HepG2 (cell line): ENCODE measurements at regions not wholly inside any gene's neighbourhood (a gene's known extent, or its start where the extent isn't known, plus 50 kb on each side); places are given as distances from the start of the nearest gene placed in this dataset.

Source experiments
- CHD2 ChIP-seq: IDR thresholded peaks from 2 replicates; pipeline ENCODE4 v1.6.1; 2011; ENCODE audit warnings: low read depth, low read length, improper control_type of control experiment
- DPF2 ChIP-seq: sonication (generic); formaldehyde crosslinking; IDR thresholded peaks from 2 replicates; pipeline ENCODE4 v1.4.0; 2020; ENCODE audit warnings: mild to moderate bottlenecking, low read depth, missing genetic modification reagents, borderline replicate concordance
- FOXP1 ChIP-seq, 2 experiments: fragments of 450-650 bp in 1 of 2; IDR thresholded peaks; 2 replicates each; pipeline ENCODE4 v1.6.1; 2017 to 2018; ENCODE audit warnings: antibody characterized with exemption in 1 of 2
- PTBP1 ChIP-seq: fragments of 200-400 bp; formaldehyde crosslinking; IDR thresholded peaks from 2 replicates; pipeline ENCODE4 v1.6.1; 2018; ENCODE audit warnings: low read length, low read depth; ENCODE audit not compliant: poor library complexity, severe bottlenecking
- ZFYVE20 ChIP-seq: sonication (generic); formaldehyde crosslinking; IDR thresholded peaks from 2 replicates; pipeline ENCODE4 v1.8.0; 2023; ENCODE audit warnings: low read depth, mild to moderate bottlenecking, moderate library complexity, missing genetic modification reagents, borderline replicate concordance
- ZMYM3 ChIP-seq: sonication (generic); formaldehyde crosslinking; IDR thresholded peaks from 2 replicates; pipeline ENCODE4 v1.5.1; 2020; ENCODE audit warnings: mild to moderate bottlenecking, missing genetic modification reagents
- TF ChIP-seq, protein P1 (sequence below): sonication (generic); formaldehyde crosslinking; IDR thresholded peaks from 2 replicates; pipeline ENCODE4 v1.5.0; 2020; ENCODE audit warnings: mild to moderate bottlenecking, missing genetic modification reagents, moderate library complexity
- TF ChIP-seq, protein P2 (sequence below): sonication (generic); formaldehyde crosslinking; IDR thresholded peaks from 2 replicates; pipeline ENCODE4 v1.4.0; 2020; ENCODE audit warnings: missing genetic modification reagents

DNA sequence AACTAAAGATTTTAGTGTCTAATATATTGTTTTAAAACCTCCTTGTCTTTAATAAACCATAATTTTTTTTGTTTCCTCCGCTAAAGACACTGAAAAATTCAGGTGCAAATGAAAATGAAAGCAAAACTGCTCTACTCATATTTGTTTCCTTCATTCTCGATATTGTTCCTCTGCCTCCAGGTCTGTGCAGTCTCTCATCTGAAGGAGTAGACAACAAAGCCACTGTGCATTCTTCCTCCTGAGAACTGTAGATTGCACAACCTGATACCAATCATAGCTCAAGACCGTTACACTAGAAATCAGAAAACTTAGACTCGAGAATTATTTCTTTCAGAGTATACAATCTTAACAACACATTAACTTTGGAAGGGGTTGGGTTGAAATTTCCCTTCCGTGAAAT is 373.1 kb upstream of the CXADR start:
- TF ChIP-seq, protein P1, sequence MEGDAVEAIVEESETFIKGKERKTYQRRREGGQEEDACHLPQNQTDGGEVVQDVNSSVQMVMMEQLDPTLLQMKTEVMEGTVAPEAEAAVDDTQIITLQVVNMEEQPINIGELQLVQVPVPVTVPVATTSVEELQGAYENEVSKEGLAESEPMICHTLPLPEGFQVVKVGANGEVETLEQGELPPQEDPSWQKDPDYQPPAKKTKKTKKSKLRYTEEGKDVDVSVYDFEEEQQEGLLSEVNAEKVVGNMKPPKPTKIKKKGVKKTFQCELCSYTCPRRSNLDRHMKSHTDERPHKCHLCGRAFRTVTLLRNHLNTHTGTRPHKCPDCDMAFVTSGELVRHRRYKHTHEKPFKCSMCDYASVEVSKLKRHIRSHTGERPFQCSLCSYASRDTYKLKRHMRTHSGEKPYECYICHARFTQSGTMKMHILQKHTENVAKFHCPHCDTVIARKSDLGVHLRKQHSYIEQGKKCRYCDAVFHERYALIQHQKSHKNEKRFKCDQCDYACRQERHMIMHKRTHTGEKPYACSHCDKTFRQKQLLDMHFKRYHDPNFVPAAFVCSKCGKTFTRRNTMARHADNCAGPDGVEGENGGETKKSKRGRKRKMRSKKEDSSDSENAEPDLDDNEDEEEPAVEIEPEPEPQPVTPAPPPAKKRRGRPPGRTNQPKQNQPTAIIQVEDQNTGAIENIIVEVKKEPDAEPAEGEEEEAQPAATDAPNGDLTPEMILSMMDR (CRISPR knock-in tag), result no peak
- no peak for TF ChIP-seq ZFYVE20
- TF ChIP-seq, protein P2, sequence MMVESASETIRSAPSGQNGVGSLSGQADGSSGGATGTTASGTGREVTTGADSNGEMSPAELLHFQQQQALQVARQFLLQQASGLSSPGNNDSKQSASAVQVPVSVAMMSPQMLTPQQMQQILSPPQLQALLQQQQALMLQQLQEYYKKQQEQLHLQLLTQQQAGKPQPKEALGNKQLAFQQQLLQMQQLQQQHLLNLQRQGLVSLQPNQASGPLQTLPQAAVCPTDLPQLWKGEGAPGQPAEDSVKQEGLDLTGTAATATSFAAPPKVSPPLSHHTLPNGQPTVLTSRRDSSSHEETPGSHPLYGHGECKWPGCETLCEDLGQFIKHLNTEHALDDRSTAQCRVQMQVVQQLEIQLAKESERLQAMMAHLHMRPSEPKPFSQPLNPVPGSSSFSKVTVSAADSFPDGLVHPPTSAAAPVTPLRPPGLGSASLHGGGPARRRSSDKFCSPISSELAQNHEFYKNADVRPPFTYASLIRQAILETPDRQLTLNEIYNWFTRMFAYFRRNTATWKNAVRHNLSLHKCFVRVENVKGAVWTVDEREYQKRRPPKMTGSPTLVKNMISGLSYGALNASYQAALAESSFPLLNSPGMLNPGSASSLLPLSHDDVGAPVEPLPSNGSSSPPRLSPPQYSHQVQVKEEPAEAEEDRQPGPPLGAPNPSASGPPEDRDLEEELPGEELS (CRISPR knock-in tag), result no peak
- no peak for TF ChIP-seq ZMYM3
- TF ChIP-seq FOXP1 (IDR thresholded peaks at IDR 0.05), result no peak
- no peak for TF ChIP-seq FOXP1 (CRISPR knock-in tag; IDR thresholded peaks at IDR 0.05)
- no peak for TF ChIP-seq PTBP1
- TF ChIP-seq DPF2 (CRISPR knock-in tag), result no peak
- TF ChIP-seq CHD2, result no peak
